NCI-H69 (cell line): ENCODE measurements at regions not wholly inside any gene's neighbourhood (a gene's known extent, or its start where the extent isn't known, plus 50 kb on each side); places are given as distances from the start of the nearest gene placed in this dataset.

Experiments
- DNase-seq: peaks from one replicate; lab custom pipeline; 2025; lab: John Stamatoyannopoulos, UW

GRCh38 chr11:130804306-130805076 lies 111.8 kb downstream of the SNX19 start:
- no peak for DNase-seq

- DNase-seq = peak; percentile 28
These were observed 109.5 kb downstream of the SNX19 start for GRCh38 chr11:130806746-130807145.

- no peak for DNase-seq
These were observed 107.7 kb downstream of the SNX19 start for GRCh38 chr11:130808541-130808940.

- no peak for DNase-seq
These were observed 103.1 kb downstream of the SNX19 start for GRCh38 chr11:130813196-130813595.

GRCh38 chr11:130813638-130814037 lies 102.6 kb downstream of the SNX19 start:
- no peak for DNase-seq

GRCh38 chr11:130814440-130815096 lies 101.7 kb downstream of the SNX19 start:
- no peak for DNase-seq

GRCh38 chr11:130815097-130815802 lies 101.0 kb downstream of the SNX19 start:
- DNase-seq = no peak

- DNase-seq = no peak
These were observed 100.3 kb downstream of the SNX19 start for GRCh38 chr11:130815956-130816355.

- no peak for DNase-seq
These were observed 99.5 kb downstream of the SNX19 start for GRCh38 chr11:130816546-130817329.

- DNase-seq = no peak
These were observed 98.8 kb downstream of the SNX19 start for GRCh38 chr11:130817330-130817944.

- no peak for DNase-seq
These were observed 96.7 kb downstream of the SNX19 start for GRCh38 chr11:130819625-130820024.
